Smooth muscle cell (in vitro differentiated cells): ENCODE measurements at regions not wholly inside any gene's neighbourhood (a gene's known extent, or its start where the extent isn't known, plus 50 kb on each side); places are given as distances from the start of the nearest gene placed in this dataset.

Experiments
- DNase-seq: peaks from one replicate; lab custom pipeline; 2025; ENCODE audit not compliant: unreplicated experiment; lab: John Stamatoyannopoulos, UW
- H2AFZ ChIP-seq: fragments of 200-600 bp; sonication (generic); 2 replicates; pipeline ENCODE4 v1.6.0; 2016; ENCODE audit warnings: antibody characterized with exemption, low read depth, mild to moderate bottlenecking
- H3F3A ChIP-seq: fragments of 200-600 bp; sonication (generic); 2 replicates; pipeline ENCODE4 v1.6.0; 2017; ENCODE audit warnings: antibody characterized with exemption, low read depth
- H3K27ac ChIP-seq: fragments of 200-600 bp; sonication (generic); 2 replicates; pipeline ENCODE4 v1.5.1; 2016; ENCODE audit warnings: low read depth, mild to moderate bottlenecking
- H3K27me3 ChIP-seq: fragments of 200-600 bp; sonication (generic); 2 replicates; pipeline ENCODE4 v1.6.1; 2016; ENCODE audit warnings: low read depth, mild to moderate bottlenecking
- H3K36me3 ChIP-seq: fragments of 200-600 bp; sonication (generic); 2 replicates; pipeline ENCODE4 v1.5.1; 2016; ENCODE audit warnings: low read depth
- H3K4me1 ChIP-seq: fragments of 200-600 bp; sonication (generic); 2 replicates; pipeline ENCODE4 v1.5.1; 2016; ENCODE audit warnings: low read depth
- H3K4me2 ChIP-seq: fragments of 200-600 bp; sonication (generic); 2 replicates; pipeline ENCODE4 v1.6.0; 2016; ENCODE audit warnings: mild to moderate bottlenecking
- H3K4me3 ChIP-seq: fragments of 200-600 bp; sonication (generic); 2 replicates; pipeline ENCODE4 v1.5.1; 2016; ENCODE audit warnings: mild to moderate bottlenecking
- H3K79me2 ChIP-seq: fragments of 200-600 bp; sonication (generic); 2 replicates; pipeline ENCODE4 v1.6.0; 2016; ENCODE audit warnings: low read depth, mild to moderate bottlenecking
- H3K9ac ChIP-seq: fragments of 200-600 bp; sonication (generic); 2 replicates; pipeline ENCODE4 v1.6.0; 2016; ENCODE audit warnings: low read depth
- H3K9me3 ChIP-seq: fragments of 200-600 bp; sonication (generic); replicated peaks from 2 replicates; pipeline ENCODE4 v1.5.1; 2016; ENCODE audit warnings: low read depth
- H4K20me1 ChIP-seq: fragments of 200-600 bp; sonication (generic); 2 replicates; pipeline ENCODE4 v1.6.0; 2016; ENCODE audit warnings: low read depth
- WGBS: methylation state at CpG from one replicate; pipeline ENCODE4 v1.1.7; 2016; ENCODE audit warnings: low lambda C conversion rate; 5-methylcytosine and 5-hydroxymethylcytosine counted together
- TF ChIP-seq, protein P1 (sequence below): fragments of 200-600 bp; sonication (generic); IDR thresholded peaks from 2 replicates; pipeline ENCODE4 v1.5.1; 2017; ENCODE audit warnings: borderline replicate concordance, mild to moderate bottlenecking, antibody characterized with exemption; ENCODE audit not compliant: insufficient read depth, poor library complexity, severe bottlenecking

DNA sequence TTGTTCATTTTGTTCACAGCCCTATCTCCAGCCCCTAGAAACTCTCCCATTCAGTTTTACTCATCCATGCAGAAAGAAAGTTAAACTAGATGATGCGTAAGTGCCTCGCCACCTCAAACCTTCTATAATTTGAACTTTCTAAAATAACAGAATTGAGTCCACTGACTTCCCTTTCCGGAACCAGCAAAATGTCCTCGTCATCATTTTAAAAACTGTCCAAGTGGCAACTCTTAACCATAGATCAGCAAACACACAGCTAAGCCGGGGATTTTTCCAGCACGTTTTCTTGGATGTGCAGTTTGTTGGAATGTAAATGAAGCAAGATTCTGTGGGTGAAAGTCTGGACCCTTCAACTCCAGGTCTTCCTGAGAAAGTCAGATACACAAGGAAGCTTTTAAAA, 369.7 kb upstream of the ERCC4 start:
- Histone ChIP-seq H3K79me2 (no peaks in the 10 kb centered on the region), H3K4me1 (no peaks in the 10 kb centered on the region), H3K27me3 (no peaks in the 10 kb centered on the region), H3F3A (no peaks in the 10 kb centered on the region), H3K4me2 (no peak overlapping the region), H2AFZ (no peak overlapping the region), H4K20me1 (no peaks in the 10 kb centered on the region), H3K36me3 (no peaks in the 10 kb centered on the region), H3K9ac (no peak overlapping the region), H3K27ac (no peak overlapping the region), H3K4me3 (no peak overlapping the region), H3K9me3 (no peaks in the 10 kb centered on the region)
- TF ChIP-seq, protein P1, sequence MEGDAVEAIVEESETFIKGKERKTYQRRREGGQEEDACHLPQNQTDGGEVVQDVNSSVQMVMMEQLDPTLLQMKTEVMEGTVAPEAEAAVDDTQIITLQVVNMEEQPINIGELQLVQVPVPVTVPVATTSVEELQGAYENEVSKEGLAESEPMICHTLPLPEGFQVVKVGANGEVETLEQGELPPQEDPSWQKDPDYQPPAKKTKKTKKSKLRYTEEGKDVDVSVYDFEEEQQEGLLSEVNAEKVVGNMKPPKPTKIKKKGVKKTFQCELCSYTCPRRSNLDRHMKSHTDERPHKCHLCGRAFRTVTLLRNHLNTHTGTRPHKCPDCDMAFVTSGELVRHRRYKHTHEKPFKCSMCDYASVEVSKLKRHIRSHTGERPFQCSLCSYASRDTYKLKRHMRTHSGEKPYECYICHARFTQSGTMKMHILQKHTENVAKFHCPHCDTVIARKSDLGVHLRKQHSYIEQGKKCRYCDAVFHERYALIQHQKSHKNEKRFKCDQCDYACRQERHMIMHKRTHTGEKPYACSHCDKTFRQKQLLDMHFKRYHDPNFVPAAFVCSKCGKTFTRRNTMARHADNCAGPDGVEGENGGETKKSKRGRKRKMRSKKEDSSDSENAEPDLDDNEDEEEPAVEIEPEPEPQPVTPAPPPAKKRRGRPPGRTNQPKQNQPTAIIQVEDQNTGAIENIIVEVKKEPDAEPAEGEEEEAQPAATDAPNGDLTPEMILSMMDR = no peak
- 65% methylated on average over 6 of the region's 6 CpGs for WGBS
- DNase-seq = no peak

DNA sequence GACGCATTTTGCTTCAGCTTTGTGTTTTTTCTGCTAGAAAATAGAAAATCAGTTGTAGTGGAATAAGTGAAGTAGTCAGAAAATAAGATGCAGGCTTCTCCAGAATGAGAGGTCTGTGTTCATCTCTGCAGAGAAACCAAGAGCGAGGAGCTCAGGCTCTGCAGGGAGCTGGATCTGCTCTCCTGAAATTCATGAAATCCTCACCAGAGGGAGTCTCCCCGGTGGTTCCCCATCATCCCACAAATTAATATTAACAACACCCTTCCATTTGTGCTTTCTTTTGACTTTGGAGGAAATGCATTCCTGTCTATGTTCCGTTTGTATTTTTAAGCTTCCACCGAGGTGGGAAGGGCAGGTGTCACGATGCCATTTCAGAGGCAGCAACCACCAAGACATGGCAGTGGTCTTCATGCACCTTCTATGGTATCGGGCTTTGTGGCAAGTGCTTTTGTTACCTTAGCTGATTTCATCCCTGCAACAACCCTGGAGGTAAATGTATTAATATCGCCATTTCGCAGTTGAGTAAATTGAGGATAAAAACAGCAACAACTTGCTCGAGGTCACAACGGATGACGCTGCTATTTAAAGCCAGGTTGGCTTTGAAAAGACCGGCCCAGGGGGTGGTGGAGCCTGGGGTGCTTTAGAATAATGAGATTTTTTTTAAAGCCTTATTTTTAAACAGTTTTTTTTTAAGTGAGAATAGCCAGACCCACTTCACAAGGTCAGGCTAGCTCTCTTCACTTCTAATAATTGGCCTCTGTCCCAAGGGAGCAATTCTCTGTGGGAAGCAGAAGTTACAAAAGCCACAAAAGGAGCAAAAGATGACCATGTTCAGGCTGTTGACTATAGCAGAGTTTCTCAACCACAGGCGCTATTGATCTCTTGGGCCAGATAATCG, 367.6 kb upstream of the ERCC4 start:
- no peaks in the 10 kb centered on the region for H3K36me3 ChIP-seq
- H3K9ac ChIP-seq = no peak overlapping the region
- no peak for DNase-seq
- H3K27me3 ChIP-seq = no peaks in the 10 kb centered on the region
- H3F3A ChIP-seq = no peaks in the 10 kb centered on the region
- 84% methylated on average over 15 of the region's 15 CpGs for WGBS
- H2AFZ ChIP-seq = no peak overlapping the region
- no peak overlapping the region for H3K27ac ChIP-seq
- TF ChIP-seq, protein P1 = no peak
- H3K79me2 ChIP-seq = no peaks in the 10 kb centered on the region
- H3K4me2 ChIP-seq = no peak overlapping the region
- no peaks in the 10 kb centered on the region for H4K20me1 ChIP-seq
- no peaks in the 10 kb centered on the region for H3K4me1 ChIP-seq
- H3K9me3 ChIP-seq = no peaks in the 10 kb centered on the region
- H3K4me3 ChIP-seq = no peak overlapping the region

DNA sequence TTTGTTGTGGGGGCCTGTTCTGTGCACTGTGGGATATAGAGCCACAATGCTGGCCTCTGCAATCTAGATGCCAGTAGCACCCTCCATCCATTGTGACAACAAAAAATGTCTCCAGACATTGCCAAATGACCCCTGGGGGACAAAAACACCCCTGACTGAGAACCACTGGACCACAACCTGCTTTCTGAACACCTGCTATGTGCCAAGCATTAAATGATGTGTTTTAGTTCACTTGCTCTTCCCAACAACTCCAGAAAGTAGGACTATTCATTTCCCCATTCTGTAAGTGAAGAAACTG, 367.0 kb upstream of the ERCC4 start:
- Histone ChIP-seq H3K9ac (no peak overlapping the region), H3K4me2 (no peak overlapping the region), H3F3A (no peaks in the 10 kb centered on the region), H3K4me1 (no peaks in the 10 kb centered on the region), H3K79me2 (no peaks in the 10 kb centered on the region), H2AFZ (no peak overlapping the region), H3K27ac (no peak overlapping the region), H3K27me3 (no peaks in the 10 kb centered on the region), H3K4me3 (no peak overlapping the region), H3K9me3 (no peaks in the 10 kb centered on the region), H4K20me1 (no peaks in the 10 kb centered on the region), H3K36me3 (no peaks in the 10 kb centered on the region)
- DNase-seq = no peak
- TF ChIP-seq, protein P1 = no peak

DNA sequence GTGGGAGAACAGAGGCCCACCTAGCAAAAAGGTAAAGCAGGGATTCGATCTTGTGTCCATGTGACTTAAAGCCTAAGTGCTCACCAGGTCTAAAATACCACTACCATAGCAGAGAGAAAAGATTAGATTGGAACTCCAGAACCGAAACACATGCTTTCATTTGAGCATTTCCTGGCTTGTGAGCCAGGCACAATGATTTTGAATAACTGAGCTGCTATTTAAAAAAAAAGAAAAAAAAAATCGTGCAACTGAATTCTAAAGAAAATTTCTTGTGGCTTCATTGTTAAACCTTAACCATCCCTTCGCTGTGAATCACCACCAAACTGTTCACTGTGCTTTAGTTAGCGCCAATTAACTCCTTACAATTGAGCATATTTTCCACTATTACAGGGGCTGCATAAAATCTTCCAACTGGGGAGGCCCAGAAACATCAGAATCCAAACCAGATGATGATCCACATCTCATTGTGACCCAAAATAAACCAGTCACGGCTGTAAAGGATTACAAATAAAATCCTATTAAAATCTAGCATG, 366.4 kb upstream of the ERCC4 start:
- no peak overlapping the region for H2AFZ ChIP-seq
- DNase-seq = no peak
- H3K9me3 ChIP-seq = no peaks in the 10 kb centered on the region
- H3K79me2 ChIP-seq = no peaks in the 10 kb centered on the region
- no peaks in the 10 kb centered on the region for H3K36me3 ChIP-seq
- H3K4me3 ChIP-seq = no peak overlapping the region
- no peaks in the 10 kb centered on the region for H4K20me1 ChIP-seq
- 69% methylated on average over 6 of the region's 6 CpGs for WGBS
- no peaks in the 10 kb centered on the region for H3K4me1 ChIP-seq
- no peak overlapping the region for H3K27ac ChIP-seq
- TF ChIP-seq, protein P1 = no peak
- no peaks in the 10 kb centered on the region for H3K27me3 ChIP-seq
- H3F3A ChIP-seq = no peaks in the 10 kb centered on the region
- no peak overlapping the region for H3K9ac ChIP-seq
- H3K4me2 ChIP-seq = no peak overlapping the region
